ENCODE measurements at regions not wholly inside any gene's neighbourhood (a gene's known extent, or its start where the extent isn't known, plus 50 kb on each side); places are given as distances from the start of the nearest gene placed in this dataset.

DNA sequence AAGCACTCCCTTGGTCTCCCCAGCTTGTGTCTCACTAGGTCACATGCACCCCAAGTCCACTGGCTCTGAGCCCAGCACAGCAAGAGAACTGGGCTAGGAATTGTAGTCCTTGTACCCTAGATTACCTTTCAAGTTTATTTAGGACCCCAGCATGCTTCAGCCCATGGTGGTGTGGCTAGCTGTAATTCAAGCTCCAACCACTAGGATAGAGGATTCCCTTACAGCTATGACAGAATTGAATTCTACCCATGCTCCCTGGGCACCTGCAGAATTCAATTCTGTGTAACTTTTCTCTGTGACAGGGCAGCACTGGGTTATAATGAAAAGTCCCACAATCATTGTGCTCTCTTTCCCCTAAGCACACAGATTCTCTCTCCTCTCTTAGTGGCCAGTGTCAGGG lies 253.8 kb upstream of the DMD start:
- ATAC-seq, result no peak
- H3K9me3 ChIP-seq, result peaks cover 2% of the 10 kb centered on the region
- intact Hi-C loops (cut with DNase I, micrococcal nuclease), result no loop called here
- no peak overlapping the region for H3K4me3 ChIP-seq
- no peak for DNase-seq
- TF ChIP-seq, protein P1, sequence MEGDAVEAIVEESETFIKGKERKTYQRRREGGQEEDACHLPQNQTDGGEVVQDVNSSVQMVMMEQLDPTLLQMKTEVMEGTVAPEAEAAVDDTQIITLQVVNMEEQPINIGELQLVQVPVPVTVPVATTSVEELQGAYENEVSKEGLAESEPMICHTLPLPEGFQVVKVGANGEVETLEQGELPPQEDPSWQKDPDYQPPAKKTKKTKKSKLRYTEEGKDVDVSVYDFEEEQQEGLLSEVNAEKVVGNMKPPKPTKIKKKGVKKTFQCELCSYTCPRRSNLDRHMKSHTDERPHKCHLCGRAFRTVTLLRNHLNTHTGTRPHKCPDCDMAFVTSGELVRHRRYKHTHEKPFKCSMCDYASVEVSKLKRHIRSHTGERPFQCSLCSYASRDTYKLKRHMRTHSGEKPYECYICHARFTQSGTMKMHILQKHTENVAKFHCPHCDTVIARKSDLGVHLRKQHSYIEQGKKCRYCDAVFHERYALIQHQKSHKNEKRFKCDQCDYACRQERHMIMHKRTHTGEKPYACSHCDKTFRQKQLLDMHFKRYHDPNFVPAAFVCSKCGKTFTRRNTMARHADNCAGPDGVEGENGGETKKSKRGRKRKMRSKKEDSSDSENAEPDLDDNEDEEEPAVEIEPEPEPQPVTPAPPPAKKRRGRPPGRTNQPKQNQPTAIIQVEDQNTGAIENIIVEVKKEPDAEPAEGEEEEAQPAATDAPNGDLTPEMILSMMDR (IDR thresholded peaks at IDR 0.05), result no peak
- no peaks in the 10 kb centered on the region for H3K4me1 ChIP-seq (ENCODE audit: low read depth)
- no peaks in the 10 kb centered on the region for H3K36me3 ChIP-seq (ENCODE audit: low read depth)

DNA sequence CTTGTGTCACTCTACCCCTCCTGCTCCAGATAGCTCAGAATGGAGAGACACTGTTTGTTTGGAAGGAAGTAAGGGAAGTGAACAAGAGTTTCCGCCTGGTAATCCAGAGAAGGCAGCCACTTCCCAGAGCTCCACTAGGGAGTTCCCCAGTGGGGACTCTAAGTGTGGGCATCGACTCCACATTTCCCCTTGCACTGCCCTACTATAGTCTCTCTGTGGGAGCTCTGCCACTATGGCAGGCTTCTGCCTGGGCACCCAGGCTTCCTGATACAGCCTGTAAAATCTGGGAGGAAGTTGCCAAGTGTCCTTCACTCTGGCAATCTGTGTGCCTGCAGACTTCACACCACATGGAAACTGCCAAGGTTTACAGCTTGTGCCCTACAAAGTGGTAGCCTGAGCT lies 245.8 kb upstream of the DMD start:
- no peak for ATAC-seq
- intact Hi-C loops (cut with DNase I, micrococcal nuclease), result no loop called here
- Histone ChIP-seq H3K4me1 (ENCODE audit: low read depth) (no peaks in the 10 kb centered on the region), H3K9me3 (no peaks in the 10 kb centered on the region), H3K4me3 (no peak overlapping the region), H3K36me3 (ENCODE audit: low read depth) (no peaks in the 10 kb centered on the region)
- TF ChIP-seq, protein P1 (IDR thresholded peaks at IDR 0.05), result no peak
- no peak for DNase-seq

DNA sequence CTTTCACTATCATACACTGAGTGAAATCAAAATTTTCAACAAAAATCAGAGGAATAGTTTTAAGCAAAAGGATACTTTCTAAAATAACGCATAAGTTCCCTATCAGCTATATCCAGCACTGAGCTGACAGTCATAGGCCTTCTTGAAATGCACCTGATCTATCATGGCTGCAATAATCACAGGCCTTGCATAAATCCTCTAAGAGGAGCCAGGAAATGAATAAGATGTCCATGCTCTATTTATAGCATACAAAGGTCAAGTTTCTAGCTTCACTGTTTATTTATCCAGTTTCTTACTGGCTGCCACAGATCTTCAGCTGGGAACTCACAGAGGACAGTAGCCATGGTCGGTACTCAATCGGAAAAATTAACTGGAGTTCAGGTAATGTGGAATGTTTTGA lies 235.9 kb upstream of the DMD start:
- no peak overlapping the region for H3K4me3 ChIP-seq
- H3K9me3 ChIP-seq, result no peaks in the 10 kb centered on the region
- no peak for ATAC-seq
- DNase-seq, result no peak
- TF ChIP-seq, protein P1 (IDR thresholded peaks at IDR 0.05), result no peak
- intact Hi-C loops (cut with DNase I, micrococcal nuclease), result no loop called here
- H3K36me3 ChIP-seq (ENCODE audit: low read depth), result no peaks in the 10 kb centered on the region
- no peaks in the 10 kb centered on the region for H3K4me1 ChIP-seq (ENCODE audit: low read depth)

DNA sequence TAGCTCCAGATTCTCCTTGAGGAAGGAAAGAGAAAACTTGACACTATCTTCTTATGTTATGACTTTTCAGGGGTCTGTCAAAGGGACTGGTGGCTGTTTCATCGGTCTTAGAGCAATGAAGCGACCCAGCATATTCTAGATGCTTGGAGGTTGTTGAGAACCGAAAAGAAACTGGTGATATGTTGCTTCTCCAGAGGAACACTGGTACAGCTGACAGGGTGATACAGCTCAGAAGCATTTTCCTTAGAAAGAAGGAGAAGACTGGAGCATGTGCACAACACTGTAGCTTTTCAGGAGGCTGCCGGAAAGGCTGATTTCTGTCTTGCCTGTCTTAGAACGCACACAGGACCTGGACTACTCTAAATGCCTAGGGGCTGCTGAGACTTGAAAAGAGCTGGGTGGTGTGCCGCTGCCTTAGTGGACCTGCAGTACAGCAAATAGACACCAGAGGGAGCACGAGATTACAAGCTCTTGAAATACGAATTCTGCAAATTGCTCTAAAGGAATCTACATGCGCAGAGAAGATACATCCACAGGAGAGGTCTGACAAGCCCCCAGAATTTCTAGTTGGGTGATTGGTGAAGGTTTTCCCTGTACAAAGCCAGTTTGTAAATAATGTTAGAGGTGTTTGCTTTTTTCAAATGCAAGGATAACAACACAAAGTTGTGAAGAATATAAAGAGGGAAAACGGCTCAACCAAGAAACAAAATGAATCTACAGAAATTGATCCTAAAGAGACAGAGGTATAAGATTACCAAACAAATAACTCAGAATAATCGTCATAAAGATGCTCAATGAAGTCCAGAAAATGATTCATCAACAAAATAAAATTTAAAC lies 223.1 kb upstream of the DMD start:
- Histone ChIP-seq H3K36me3 (ENCODE audit: low read depth) (no peaks in the 10 kb centered on the region), H3K4me3 (no peak overlapping the region), H3K4me1 (ENCODE audit: low read depth) (no peaks in the 10 kb centered on the region), H3K9me3 (no peaks in the 10 kb centered on the region)
- ATAC-seq (peak; percentile 65), DNase-seq (peak in 2 of 3 donors; percentile 23 to 57)
- TF ChIP-seq, protein P1 (IDR thresholded peaks at IDR 0.05), result no peak
- intact Hi-C loops (cut with DNase I, micrococcal nuclease), result no loop called here

DNA sequence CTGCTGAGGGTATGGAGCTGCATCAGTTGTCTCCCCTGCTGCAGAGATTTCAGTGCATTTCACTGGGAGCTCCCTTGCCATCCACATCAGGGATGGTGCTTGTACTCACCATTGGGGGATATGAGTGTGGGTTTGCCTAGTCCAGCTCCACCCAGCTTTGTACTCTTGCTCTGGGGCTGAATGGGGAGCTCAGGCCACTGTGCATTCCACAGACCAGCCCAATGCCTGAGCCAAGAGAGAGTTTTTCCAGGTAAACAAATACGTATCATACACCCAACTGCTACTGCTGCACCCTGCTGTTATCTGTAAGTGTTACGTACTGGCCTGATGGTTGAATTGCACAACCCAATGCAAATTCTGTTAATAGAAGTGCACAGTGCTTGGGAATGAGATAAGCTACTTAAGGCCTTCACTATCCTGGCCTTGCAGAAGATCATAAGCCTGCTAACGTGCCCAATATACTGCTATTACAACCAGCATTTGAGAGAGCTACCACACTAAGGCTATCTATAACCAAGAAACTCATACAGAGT lies 205.0 kb upstream of the DMD start:
- TF ChIP-seq, protein P1 (IDR thresholded peaks at IDR 0.05), result no peak
- DNase-seq (no peak), ATAC-seq (no peak)
- Histone ChIP-seq H3K9me3 (peaks cover 6% of the 10 kb centered on the region), H3K4me1 (ENCODE audit: low read depth) (no peaks in the 10 kb centered on the region), H3K36me3 (ENCODE audit: low read depth) (no peaks in the 10 kb centered on the region), H3K4me3 (no peak overlapping the region)
- intact Hi-C loops (cut with DNase I, micrococcal nuclease), result no loop called here

Data from mucosa of descending colon (tissue), 3 donors.